Naive B cell (primary cell): ENCODE measurements at regions not wholly inside any gene's neighbourhood (a gene's known extent, or its start where the extent isn't known, plus 50 kb on each side); places are given as distances from the start of the nearest gene placed in this dataset.
"Not testable (repeated sequence)": the region's sequence is repeated elsewhere in the genome, so short reads cannot be mapped to it uniquely, and the experiment has no call there.

Experiments
- ATAC-seq, 2 donors: fragments of 150-1000 bp; cut with Tn5 transposase; 2 replicates each; pipeline ENCODE4 v1.10.0; 2021; ENCODE audit warnings: low read depth in 2 of 2, mild to moderate bottlenecking in 2 of 2, moderate library complexity in 2 of 2
- DNase-seq: peaks from one replicate; pipeline ENCODE4 v3.0.0; 2022
- H3K27ac Mint-ChIP-seq, 6 donors: one replicate each; pipeline ENCODE4 v1.8.0; 2020 to 2022; ENCODE audit warnings: mild to moderate bottlenecking in 6 of 6, mixed read lengths in 6 of 6, moderate library complexity in 5 of 6, inconsistent platforms in 2 of 6
- H3K27me3 Mint-ChIP-seq, 3 donors: one replicate each; pipeline ENCODE4 v1.8.0; 2021 to 2022; ENCODE audit warnings: mixed read lengths in 3 of 3, mild to moderate bottlenecking in 1 of 3
- H3K36me3 Mint-ChIP-seq, 2 donors: one replicate each; pipeline ENCODE4 v1.8.0; 2020 to 2022; ENCODE audit warnings: mixed read lengths in 2 of 2, inconsistent platforms in 1 of 2, mild to moderate bottlenecking in 1 of 2
- H3K4me1 Mint-ChIP-seq, 3 donors: one replicate each; pipeline ENCODE4 v1.8.0; 2020 to 2022; ENCODE audit warnings: mixed read lengths in 3 of 3, inconsistent platforms in 1 of 3, mild to moderate bottlenecking in 1 of 3, moderate library complexity in 1 of 3
- H3K4me3 Mint-ChIP-seq, 8 donors: one replicate each; pipeline ENCODE4 v1.8.0; 2020 to 2022; ENCODE audit warnings: mild to moderate bottlenecking in 8 of 8, mixed read lengths in 8 of 8, moderate library complexity in 8 of 8, inconsistent platforms in 2 of 8
- H3K9me3 Mint-ChIP-seq, 7 donors: one replicate each; pipeline ENCODE4 v1.8.0; 2020 to 2022; ENCODE audit warnings: mixed read lengths in 7 of 7, mild to moderate bottlenecking in 5 of 7, inconsistent platforms in 2 of 7, moderate library complexity in 1 of 7

GRCh38 chr19:28324275-28325060, 888.5 kb downstream of the UQCRFS1 start:
- Mint-ChIP-seq H3K4me1 (peaks cover 0 to 6% (median 0%) of the 10 kb centered on the region in 3 donors), H3K27ac (peak overlapping the region in 1 of 6 donors; percentile 47), H3K4me3 (peak overlapping the region in 1 of 8 donors; percentile 6), H3K9me3 (peaks cover 0 to 8% (median 0%) of the 10 kb centered on the region in 7 donors), H3K27me3 (no peaks in the 10 kb centered on the region), H3K36me3 (peaks cover 0 to 4% of the 10 kb centered on the region in 2 donors)
- ATAC-seq, result no peak
- DNase-seq, result no peak

- Mint-ChIP-seq H3K9me3 (peaks cover 0 to 2% (median 0%) of the 10 kb centered on the region in 7 donors), H3K4me3 (no peak overlapping the region), H3K4me1 (peaks cover 0 to 6% (median 0%) of the 10 kb centered on the region in 3 donors), H3K36me3 (no peaks in the 10 kb centered on the region), H3K27me3 (peaks cover 0 to 6% (median 0%) of the 10 kb centered on the region in 3 donors), H3K27ac (no peak overlapping the region)
- no peak for DNase-seq
- no peak for ATAC-seq
These were observed 890.0 kb downstream of the UQCRFS1 start for GRCh38 chr19:28322945-28323344.

- peaks cover 0 to 6% (median 0%) of the 10 kb centered on the region in 3 donors for H3K27me3 Mint-ChIP-seq
- H3K36me3 Mint-ChIP-seq, result no peaks in the 10 kb centered on the region
- peaks cover 0 to 2% (median 0%) of the 10 kb centered on the region in 7 donors for H3K9me3 Mint-ChIP-seq
- no peak for ATAC-seq
- no peak overlapping the region for H3K4me3 Mint-ChIP-seq
- no peak overlapping the region for H3K27ac Mint-ChIP-seq
- DNase-seq, result no peak
- H3K4me1 Mint-ChIP-seq, result peaks cover 0 to 6% (median 0%) of the 10 kb centered on the region in 3 donors
These were observed 890.5 kb downstream of the UQCRFS1 start for GRCh38 chr19:28322491-28322890.

GRCh38 chr19:28319918-28320317, 893.0 kb downstream of the UQCRFS1 start:
- ATAC-seq (no peak), DNase-seq (no peak)
- Mint-ChIP-seq H3K9me3 (peaks cover 0 to 2% (median 0%) of the 10 kb centered on the region in 7 donors), H3K36me3 (no peaks in the 10 kb centered on the region), H3K4me3 (no peak overlapping the region), H3K27ac (no peak overlapping the region), H3K4me1 (no peaks in the 10 kb centered on the region), H3K27me3 (peaks cover 0 to 6% (median 0%) of the 10 kb centered on the region in 3 donors)

- H3K9me3 Mint-ChIP-seq, result peaks cover 0 to 2% (median 0%) of the 10 kb centered on the region in 7 donors
- DNase-seq (no peak), ATAC-seq (no peak)
- H3K36me3 Mint-ChIP-seq, result no peaks in the 10 kb centered on the region
- peaks cover 0 to 6% (median 0%) of the 10 kb centered on the region in 3 donors for H3K27me3 Mint-ChIP-seq
- no peaks in the 10 kb centered on the region for H3K4me1 Mint-ChIP-seq
- no peak overlapping the region for H3K27ac Mint-ChIP-seq
- no peak overlapping the region for H3K4me3 Mint-ChIP-seq
These were observed 893.7 kb downstream of the UQCRFS1 start for GRCh38 chr19:28319227-28319626.

GRCh38 chr19:28318469-28319179, 894.3 kb downstream of the UQCRFS1 start:
- Mint-ChIP-seq H3K36me3 (no peaks in the 10 kb centered on the region), H3K9me3 (peaks cover 0 to 2% (median 0%) of the 10 kb centered on the region in 7 donors), H3K27me3 (peaks cover 0 to 6% (median 0%) of the 10 kb centered on the region in 3 donors), H3K4me1 (no peaks in the 10 kb centered on the region), H3K27ac (peak overlapping the region in 1 of 6 donors; percentile 37), H3K4me3 (no peak overlapping the region)
- DNase-seq, result no peak
- no peak for ATAC-seq

- H3K9me3 Mint-ChIP-seq, result peaks cover 0 to 2% (median 0%) of the 10 kb centered on the region in 7 donors
- ATAC-seq (no peak), DNase-seq (no peak)
- H3K4me1 Mint-ChIP-seq, result no peaks in the 10 kb centered on the region
- H3K27me3 Mint-ChIP-seq, result peaks cover 0 to 6% (median 0%) of the 10 kb centered on the region in 3 donors
- H3K27ac Mint-ChIP-seq, result no peak overlapping the region
- H3K36me3 Mint-ChIP-seq, result no peaks in the 10 kb centered on the region
- no peak overlapping the region for H3K4me3 Mint-ChIP-seq
These were observed 896.5 kb downstream of the UQCRFS1 start for GRCh38 chr19:28316464-28316863.

GRCh38 chr19:28314756-28315155, 898.2 kb downstream of the UQCRFS1 start:
- no peak for ATAC-seq
- Mint-ChIP-seq H3K27me3 (peaks cover 0 to 6% (median 0%) of the 10 kb centered on the region in 3 donors), H3K4me3 (no peak overlapping the region), H3K27ac (no peak overlapping the region), H3K4me1 (no peaks in the 10 kb centered on the region), H3K9me3 (peaks cover 0 to 2% (median 0%) of the 10 kb centered on the region in 7 donors), H3K36me3 (no peaks in the 10 kb centered on the region)
- no peak for DNase-seq

DNA sequence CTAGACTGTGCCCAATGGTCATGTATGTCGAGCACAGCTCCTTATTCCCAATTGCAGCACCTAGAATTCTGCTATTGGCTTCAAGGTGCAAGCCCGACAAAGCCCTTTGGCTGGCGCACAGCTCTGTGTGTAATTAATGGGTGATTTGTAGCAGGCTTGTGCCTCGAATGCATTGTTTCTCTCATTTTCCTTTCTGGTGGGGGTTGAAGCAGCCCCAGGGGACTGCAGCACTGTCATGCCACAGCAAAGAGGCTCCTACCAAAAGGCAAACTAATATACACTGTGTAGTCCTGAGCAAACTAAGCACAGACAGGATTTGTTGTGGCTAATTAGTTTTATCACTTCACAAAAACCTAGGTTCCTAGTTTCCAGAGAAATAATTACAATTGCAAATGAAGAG, 898.7 kb downstream of the UQCRFS1 start:
- no peaks in the 10 kb centered on the region for H3K4me1 Mint-ChIP-seq
- H3K9me3 Mint-ChIP-seq, result peaks cover 0 to 2% (median 0%) of the 10 kb centered on the region in 7 donors
- DNase-seq (no peak), ATAC-seq (no peak)
- no peaks in the 10 kb centered on the region for H3K36me3 Mint-ChIP-seq
- peaks cover 0 to 6% (median 0%) of the 10 kb centered on the region in 3 donors for H3K27me3 Mint-ChIP-seq
- H3K27ac Mint-ChIP-seq, result no peak overlapping the region
- no peak overlapping the region for H3K4me3 Mint-ChIP-seq

- H3K4me3 Mint-ChIP-seq, result no peak overlapping the region
- H3K27me3 Mint-ChIP-seq, result peaks cover 0 to 1% (median 0%) of the 10 kb centered on the region in 3 donors
These were observed 899.3 kb downstream of the UQCRFS1 start for GRCh38 chr19:28313633-28314032.

GRCh38 chr19:28312269-28312668, 900.7 kb downstream of the UQCRFS1 start:
- Mint-ChIP-seq H3K4me3 (no peak overlapping the region), H3K4me1 (no peaks in the 10 kb centered on the region), H3K9me3 (peaks cover 0 to 7% (median 0%) of the 10 kb centered on the region in 7 donors), H3K27me3 (no peaks in the 10 kb centered on the region), H3K36me3 (no peaks in the 10 kb centered on the region), H3K27ac (no peak overlapping the region)
- ATAC-seq (no peak), DNase-seq (no peak)

More at GRCh38 chr19:28313633-28314032, 899.3 kb downstream of the UQCRFS1 start:
- peaks cover 0 to 3% (median 0%) of the 10 kb centered on the region in 7 donors for H3K9me3 Mint-ChIP-seq
- ATAC-seq, result no peak
- H3K27ac Mint-ChIP-seq, result no peak overlapping the region
- H3K4me1 Mint-ChIP-seq, result no peaks in the 10 kb centered on the region
- DNase-seq, result no peak
- no peaks in the 10 kb centered on the region for H3K36me3 Mint-ChIP-seq

DNA sequence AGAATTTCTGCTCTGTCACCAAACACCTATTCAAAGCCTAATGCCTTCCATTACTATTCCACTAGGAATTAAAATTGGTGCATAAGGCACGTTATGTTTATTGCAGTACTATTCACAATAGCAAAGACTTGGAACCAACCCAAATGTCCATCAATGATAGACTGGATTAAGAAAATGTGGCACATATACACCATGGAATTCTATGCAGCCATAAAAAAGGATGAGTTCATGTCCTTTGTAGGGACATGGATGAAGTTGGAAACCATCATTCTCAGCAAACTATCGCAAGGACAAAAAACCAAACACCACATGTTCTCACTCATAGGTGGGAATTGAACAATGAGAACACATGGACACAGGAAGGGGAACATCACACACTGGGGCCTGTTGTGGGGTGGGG, 902.1 kb downstream of the UQCRFS1 start:
- not testable (repeated sequence) for ATAC-seq, H3K4me1 Mint-ChIP-seq, H3K9me3 Mint-ChIP-seq, H3K4me3 Mint-ChIP-seq, H3K27me3 Mint-ChIP-seq, DNase-seq, H3K36me3 Mint-ChIP-seq, H3K27ac Mint-ChIP-seq

DNA sequence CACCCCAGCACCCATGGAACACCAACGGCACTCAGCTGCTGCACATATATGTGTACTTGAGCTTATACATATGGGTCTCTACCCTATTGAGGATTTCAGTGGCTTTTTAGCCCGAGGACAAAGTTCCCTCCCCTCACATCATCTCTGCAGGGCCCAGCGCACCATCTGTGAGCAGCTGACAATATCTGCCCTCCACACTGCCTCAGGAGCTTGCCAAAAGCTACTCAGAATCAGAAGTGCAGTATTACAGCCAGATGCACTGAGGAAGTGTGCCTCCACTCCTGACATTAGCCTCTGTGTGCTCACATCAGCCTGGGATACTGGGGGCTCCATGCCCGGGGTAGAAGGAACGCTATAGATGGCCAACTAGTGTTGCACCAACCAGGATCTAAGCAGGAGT, 903.9 kb downstream of the UQCRFS1 start:
- Mint-ChIP-seq H3K9me3 (peaks cover 0 to 8% (median 0%) of the 10 kb centered on the region in 7 donors), H3K27ac (no peak overlapping the region), H3K4me1 (no peaks in the 10 kb centered on the region), H3K36me3 (no peaks in the 10 kb centered on the region), H3K27me3 (no peaks in the 10 kb centered on the region), H3K4me3 (no peak overlapping the region)
- ATAC-seq, result no peak
- no peak for DNase-seq

GRCh38 chr19:28307963-28308362, 905.0 kb downstream of the UQCRFS1 start:
- Mint-ChIP-seq H3K4me1 (no peaks in the 10 kb centered on the region), H3K27me3 (no peaks in the 10 kb centered on the region), H3K36me3 (no peaks in the 10 kb centered on the region), H3K4me3 (no peak overlapping the region), H3K9me3 (peaks cover 0 to 16% (median 0%) of the 10 kb centered on the region in 7 donors), H3K27ac (no peak overlapping the region)
- DNase-seq, result no peak
- ATAC-seq, result no peak
